Keratinocyte (primary cell): ENCODE measurements at regions not wholly inside any gene's neighbourhood (a gene's known extent, or its start where the extent isn't known, plus 50 kb on each side); places are given as distances from the start of the nearest gene placed in this dataset.

ENCODE experiments used
- DNase-seq: peaks from one replicate; pipeline ENCODE4 v3.0.0-alpha.2; 2011; ENCODE audit warnings: low read depth, missing footprints, low spot score
- FAIRE-seq: peaks from 2 replicates; lab custom pipeline; 2011; peaks lifted over from hg19 to GRCh38; lab: Jason Lieb, UNC
- H2AFZ ChIP-seq: 2 replicates; pipeline ENCODE4 v1.6.0; 2012; ENCODE audit warnings: low read length, control low read depth, inconsistent platforms; ENCODE audit not compliant: control insufficient read depth
- H3K27ac ChIP-seq: 2 replicates; pipeline ENCODE4 v1.5.1; 2011; ENCODE audit warnings: low read length; ENCODE audit not compliant: control insufficient read depth, insufficient read depth
- H3K27me3 ChIP-seq: 3 replicates; pipeline ENCODE4 v1.6.0; 2011; ENCODE audit warnings: low read length; ENCODE audit not compliant: control insufficient read depth, insufficient read depth; ENCODE audit errors: extremely low read depth
- H3K36me3 ChIP-seq, 2 experiments: 2 replicates in 1 of 2; 3 replicates in 1 of 2; pipeline ENCODE4 v1.5.1; 2011; ENCODE audit warnings: low read length in 2 of 2, mild to moderate bottlenecking in 1 of 2; ENCODE audit not compliant: control insufficient read depth in 2 of 2, insufficient read depth in 2 of 2; ENCODE audit errors: extremely low read depth in 1 of 2
- H3K4me1 ChIP-seq: 3 replicates; pipeline ENCODE4 v1.5.1; 2011; ENCODE audit warnings: low read length; ENCODE audit not compliant: control insufficient read depth, insufficient read depth; ENCODE audit errors: extremely low read depth
- H3K4me2 ChIP-seq: 3 replicates; pipeline ENCODE4 v1.6.0; 2011; ENCODE audit warnings: low read depth, low read length; ENCODE audit not compliant: control insufficient read depth, insufficient read depth; ENCODE audit errors: extremely low read depth
- H3K4me3 ChIP-seq, 3 experiments: fragments of 200-600 bp in 1 of 3; sonication (generic) in 1 of 3; 2 replicates in 2 of 3; 3 replicates in 1 of 3; pipeline ENCODE4 v1.5.1; 2011 to 2016; ENCODE audit warnings: low read length in 3 of 3, mild to moderate bottlenecking in 3 of 3, control low read depth in 2 of 3, inconsistent platforms in 1 of 3, low read depth in 1 of 3, mixed read lengths in 1 of 3, mixed run types in 1 of 3, moderate library complexity in 1 of 3; ENCODE audit not compliant: control insufficient read depth in 2 of 3, insufficient read depth in 2 of 3; ENCODE audit errors: extremely low read depth in 1 of 3
- H3K79me2 ChIP-seq: 2 replicates; pipeline ENCODE4 v1.6.0; 2012; ENCODE audit warnings: low read length; ENCODE audit not compliant: control insufficient read depth, insufficient read depth
- H3K9ac ChIP-seq: 3 replicates; pipeline ENCODE4 v1.6.0; 2011; ENCODE audit warnings: low read length; ENCODE audit not compliant: control insufficient read depth, insufficient read depth; ENCODE audit errors: extremely low read depth
- H3K9me1 ChIP-seq: 3 replicates; pipeline ENCODE4 v1.6.0; 2011; ENCODE audit warnings: low read length; ENCODE audit not compliant: control insufficient read depth, insufficient read depth; ENCODE audit errors: extremely low read depth
- H3K9me3 ChIP-seq: 2 replicates; pipeline ENCODE4 v1.5.1; 2012; ENCODE audit warnings: low read depth, low read length; ENCODE audit not compliant: control insufficient read depth
- H4K20me1 ChIP-seq: 3 replicates; pipeline ENCODE4 v1.6.0; 2011; ENCODE audit warnings: low read length; ENCODE audit not compliant: control insufficient read depth, insufficient read depth; ENCODE audit errors: extremely low read depth
- CTCF ChIP-seq, 3 experiments: IDR thresholded peaks in 1 of 3; conservative IDR thresholded peaks in 1 of 3; optimal IDR thresholded peaks in 1 of 3; 2 replicates in 2 of 3; 3 replicates in 1 of 3; pipeline versions ENCODE3 to v1.5.1; 2011; ENCODE audit warnings: low read length in 3 of 3, mild to moderate bottlenecking in 3 of 3, moderate library complexity in 2 of 3, control low read depth in 1 of 3, inconsistent platforms in 1 of 3; ENCODE audit not compliant: insufficient read depth in 2 of 3; ENCODE audit errors: extremely low read depth in 1 of 3
- EZH2 ChIP-seq: IDR thresholded peaks from one replicate; pipeline ENCODE4 v1.6.1; 2012; ENCODE audit warnings: inconsistent platforms, mild to moderate bottlenecking, low read length, moderate library complexity
- dilution Hi-C: fragments of 300-500 bp; cut with MboI; formaldehyde crosslinking; loops from one replicate; pipeline ENCODE4 v1.7.0; 2020; ENCODE audit warnings: low sequenced_read_pairs; ENCODE audit not compliant: extremely low pct_ligation_motif_present

- Histone ChIP-seq H3K4me1 (peaks cover 7% of the 10 kb centered on the region), H3K4me2 (no peak overlapping the region), H3K9me3 (no peaks in the 10 kb centered on the region), H3K9me1 (no peaks in the 10 kb centered on the region), H3K36me3 (no peaks in the 10 kb centered on the region), H4K20me1 (no peaks in the 10 kb centered on the region), H3K79me2 (no peaks in the 10 kb centered on the region), H3K27me3 (no peaks in the 10 kb centered on the region), H3K27ac (no peak overlapping the region), H2AFZ (no peak overlapping the region), H3K9ac (no peak overlapping the region), H3K4me3 (no peak overlapping the region)
- TF ChIP-seq CTCF (optimal IDR thresholded peaks at IDR 0.05 in 1 of 3, IDR thresholded peaks at IDR 0.05 in 1 of 3, conservative IDR thresholded peaks at IDR 0.05 in 1 of 3; ENCODE audit: extremely low read depth in 1 of 3, insufficient read depth in 2 of 3, low read length in 3 of 3) (no peak), EZH2 (no peak)
- FAIRE-seq (no peak), DNase-seq (no peak)
- dilution Hi-C loops = no loop called here
These were observed 190.5 kb downstream of the SEC61B start for GRCh38 chr9:99412606-99413005.

DNA sequence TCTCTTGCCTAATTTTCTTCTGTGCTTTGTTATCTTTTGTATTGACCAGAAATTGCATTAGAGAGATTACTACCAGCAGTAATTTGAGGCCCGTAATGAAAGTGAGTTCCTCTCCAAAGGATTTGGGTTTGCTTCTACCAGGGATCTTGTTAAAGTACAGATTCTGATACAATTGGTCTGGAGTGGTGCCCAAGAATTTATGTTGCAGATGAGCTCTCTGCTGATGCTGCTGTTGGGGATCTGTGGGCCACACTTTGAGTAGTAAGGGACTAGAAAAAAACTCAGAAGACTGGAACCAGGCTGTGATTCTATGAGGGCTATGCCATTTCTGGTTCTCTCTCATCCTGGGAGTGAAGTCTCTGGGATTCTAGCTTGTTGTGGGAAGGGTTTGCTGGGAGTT is 192.2 kb downstream of the SEC61B start:
- DNase-seq (no peak), FAIRE-seq (no peak)
- Histone ChIP-seq H3K4me3 (no peak overlapping the region), H3K9me3 (no peaks in the 10 kb centered on the region), H3K27me3 (no peaks in the 10 kb centered on the region), H3K36me3 (no peaks in the 10 kb centered on the region), H3K79me2 (no peaks in the 10 kb centered on the region), H3K4me2 (no peak overlapping the region), H3K27ac (no peak overlapping the region), H4K20me1 (no peaks in the 10 kb centered on the region), H3K9ac (no peak overlapping the region), H2AFZ (no peak overlapping the region), H3K9me1 (no peaks in the 10 kb centered on the region), H3K4me1 (peaks cover 7% of the 10 kb centered on the region)
- TF ChIP-seq EZH2 = no peak
- dilution Hi-C loops = no loop called here

DNA sequence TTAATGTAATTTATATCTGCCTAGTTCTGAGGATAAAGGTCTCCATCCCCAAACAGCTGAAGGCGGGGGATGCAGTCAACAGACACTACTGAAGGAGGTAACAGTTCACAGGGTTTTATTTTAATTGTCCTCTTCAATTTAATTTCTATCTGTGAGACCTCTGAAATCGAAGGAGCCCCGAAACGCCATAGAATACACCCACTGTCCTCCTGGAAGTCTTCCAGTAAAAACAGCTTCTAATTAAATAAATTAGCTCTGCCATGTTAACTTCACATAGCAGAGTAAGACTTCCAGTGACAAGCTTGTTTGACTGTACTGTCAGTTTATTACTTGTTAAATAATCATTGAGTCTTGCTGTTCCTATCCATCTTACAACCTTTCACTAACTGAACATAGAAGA is 193.5 kb downstream of the SEC61B start:
- Histone ChIP-seq H3K27ac (no peak overlapping the region), H3K9me3 (no peaks in the 10 kb centered on the region), H3K9ac (no peak overlapping the region), H3K36me3 (no peaks in the 10 kb centered on the region), H2AFZ (no peak overlapping the region), H3K4me2 (no peak overlapping the region), H3K4me3 (no peak overlapping the region), H3K79me2 (no peaks in the 10 kb centered on the region), H3K4me1 (peaks cover 7% of the 10 kb centered on the region), H4K20me1 (no peaks in the 10 kb centered on the region), H3K9me1 (no peaks in the 10 kb centered on the region), H3K27me3 (no peaks in the 10 kb centered on the region)
- dilution Hi-C loops = no loop called here
- DNase-seq (no peak), FAIRE-seq (no peak)
- no peak for TF ChIP-seq CTCF (optimal IDR thresholded peaks at IDR 0.05 in 1 of 3, IDR thresholded peaks at IDR 0.05 in 1 of 3, conservative IDR thresholded peaks at IDR 0.05 in 1 of 3; ENCODE audit: extremely low read depth in 1 of 3, insufficient read depth in 2 of 3, low read length in 3 of 3)
- no peak for TF ChIP-seq EZH2
